ENCODE measurements at regions not wholly inside any gene's neighbourhood (a gene's known extent, or its start where the extent isn't known, plus 50 kb on each side); places are given as distances from the start of the nearest gene placed in this dataset.

GRCh38 chr3:146834917-146835316 is 229.8 kb upstream of the PLSCR5 start:
- no peak for FAIRE-seq
- intact Hi-C loops (cut with DNase I) = no loop called here

GRCh38 chr3:146832857-146833458 is 227.8 kb upstream of the PLSCR5 start:
- ATAC-seq = no peak
- 73 to 76% methylated on average over 5 of the region's 5 CpGs for WGBS, 2 donors
- no peak for TF ChIP-seq CTCF (IDR thresholded peaks at IDR 0.05)
- intact Hi-C loops (cut with DNase I) = no loop called here
- DNase-seq = no peak
- Histone ChIP-seq H3K4me3 (no peak overlapping the region), H3K36me3 (no peaks in the 10 kb centered on the region), H3K27ac (no peak overlapping the region), H3K27me3 (peaks cover 0 to 4% (median 0%) of the 10 kb centered on the region in 4 donors), H3K9me3 (no peaks in the 10 kb centered on the region), H3K4me1 (no peaks in the 10 kb centered on the region)
- FAIRE-seq = no peak

More at GRCh38 chr3:146834917-146835316, 229.8 kb upstream of the PLSCR5 start:
- Histone ChIP-seq H3K4me3 (no peak overlapping the region), H3K27ac (no peak overlapping the region), H3K36me3 (no peaks in the 10 kb centered on the region), H3K4me1 (no peaks in the 10 kb centered on the region), H3K27me3 (no peaks in the 10 kb centered on the region), H3K9me3 (no peaks in the 10 kb centered on the region)
- ATAC-seq (peak; percentile 60 to 78 (median 69)), DNase-seq (no peak)
- no peak for TF ChIP-seq CTCF (IDR thresholded peaks at IDR 0.05)

GRCh38 chr3:146831659-146832058 is 226.5 kb upstream of the PLSCR5 start:
- no peak overlapping the region for H3K4me3 ChIP-seq
- H3K4me1 ChIP-seq = no peaks in the 10 kb centered on the region
- FAIRE-seq (peak; percentile 49), DNase-seq (no peak), ATAC-seq (no peak)
- H3K27me3 ChIP-seq = peaks cover 0 to 4% (median 0%) of the 10 kb centered on the region in 4 donors
- no peaks in the 10 kb centered on the region for H3K9me3 ChIP-seq
- intact Hi-C loops (cut with DNase I) = no loop called here
- 76 to 90% methylated on average over 1 of the region's 1 CpG for WGBS, 2 donors
- H3K27ac ChIP-seq = no peak overlapping the region
- no peaks in the 10 kb centered on the region for H3K36me3 ChIP-seq
- no peak for TF ChIP-seq CTCF (IDR thresholded peaks at IDR 0.05)

- Histone ChIP-seq H3K4me3 (no peak overlapping the region), H3K27ac (no peak overlapping the region), H3K36me3 (no peaks in the 10 kb centered on the region), H3K9me3 (no peaks in the 10 kb centered on the region), H3K27me3 (peaks cover 0 to 4% (median 0%) of the 10 kb centered on the region in 4 donors), H3K4me1 (no peaks in the 10 kb centered on the region)
- ATAC-seq (no peak), DNase-seq (no peak), FAIRE-seq (no peak)
- TF ChIP-seq CTCF (IDR thresholded peaks at IDR 0.05) = no peak
- intact Hi-C loops (cut with DNase I) = no loop called here
Measured at GRCh38 chr3:146830231-146830630, 225.1 kb upstream of the PLSCR5 start.

GRCh38 chr3:146827836-146828235 is 222.7 kb upstream of the PLSCR5 start:
- FAIRE-seq (no peak), DNase-seq (no peak), ATAC-seq (no peak)
- 8 to 15% methylated on average over 1 of the region's 1 CpG for WGBS, 2 donors
- no peak for TF ChIP-seq CTCF (IDR thresholded peaks at IDR 0.05)
- H3K36me3 ChIP-seq = no peaks in the 10 kb centered on the region
- no peak overlapping the region for H3K27ac ChIP-seq
- no peak overlapping the region for H3K4me3 ChIP-seq
- no peaks in the 10 kb centered on the region for H3K9me3 ChIP-seq
- intact Hi-C loops (cut with DNase I) = no loop called here
- H3K27me3 ChIP-seq = peaks cover 0 to 4% (median 0%) of the 10 kb centered on the region in 4 donors
- H3K4me1 ChIP-seq = no peaks in the 10 kb centered on the region
